LHCN-M2 (cell line): ENCODE measurements at regions not wholly inside any gene's neighbourhood (a gene's known extent, or its start where the extent isn't known, plus 50 kb on each side); places are given as distances from the start of the nearest gene placed in this dataset.
A peak's percentile ranks its signal among the peaks of the same experiment; 100 is the strongest.

Experiments used
- DNase-seq: peaks from one replicate; pipeline ENCODE4 v3.0.0-alpha.2; 2012; ENCODE audit warnings: low read depth

DNA sequence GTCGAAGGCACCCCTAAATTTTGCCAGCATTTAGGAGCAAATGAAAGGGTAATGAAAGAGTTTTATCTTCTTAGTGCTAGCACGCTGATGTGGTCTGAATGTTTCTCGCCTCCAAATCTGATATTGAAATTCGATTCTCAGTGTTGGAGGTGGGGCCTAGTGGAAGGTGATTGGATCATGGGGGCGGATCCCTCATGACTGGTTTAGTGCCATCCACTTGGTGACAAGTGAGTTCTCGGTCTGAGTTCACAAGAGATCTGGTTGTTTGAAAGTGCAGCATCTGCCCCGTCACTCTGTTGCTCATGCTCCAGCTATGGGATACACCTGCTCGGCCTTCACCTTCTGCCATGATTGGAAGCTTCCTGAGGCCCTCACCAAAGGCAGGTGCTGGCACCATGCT, 75.1 kb upstream of the ZBTB40 start:
- DNase-seq = no peak

DNA sequence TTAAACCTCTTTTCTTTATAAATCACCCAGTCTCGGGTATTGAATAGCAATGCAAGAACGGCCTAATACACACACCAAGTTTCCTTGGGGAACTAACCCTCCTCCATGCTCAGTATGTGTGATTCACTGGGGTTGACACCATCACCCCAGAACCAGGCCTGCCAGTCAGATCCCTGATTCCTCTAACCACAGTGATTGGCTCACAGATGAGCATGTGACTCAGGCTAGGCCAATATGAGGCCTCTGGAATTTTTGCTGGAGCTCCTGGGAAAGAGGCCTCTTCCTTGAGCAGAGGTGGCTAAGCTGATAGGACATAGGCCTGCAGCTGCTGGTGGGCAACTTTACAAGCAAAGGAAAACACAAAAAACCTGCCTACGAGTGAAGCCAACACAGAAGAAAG, 74.7 kb upstream of the ZBTB40 start:
- DNase-seq = no peak

DNA sequence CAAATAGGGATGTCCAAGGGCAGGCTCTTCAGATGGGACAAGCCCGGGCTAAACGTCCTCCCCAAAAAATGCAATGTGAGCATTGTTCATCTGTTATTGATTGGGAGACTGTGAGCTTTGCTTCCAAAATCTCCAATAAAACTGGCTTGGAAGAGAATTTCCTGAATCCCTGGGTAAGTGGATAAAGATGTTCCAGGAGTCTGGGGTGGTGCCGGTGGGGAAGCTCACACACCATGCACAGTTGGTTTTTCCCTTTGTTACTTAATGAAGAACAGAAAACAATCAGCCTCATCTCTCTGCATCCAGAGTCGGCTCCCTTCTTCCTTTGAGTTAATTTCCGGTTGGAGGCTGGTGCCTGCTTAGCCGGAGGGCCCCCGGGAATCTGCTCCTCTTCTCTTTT, 72.1 kb upstream of the ZBTB40 start:
- DNase-seq = no peak

DNA sequence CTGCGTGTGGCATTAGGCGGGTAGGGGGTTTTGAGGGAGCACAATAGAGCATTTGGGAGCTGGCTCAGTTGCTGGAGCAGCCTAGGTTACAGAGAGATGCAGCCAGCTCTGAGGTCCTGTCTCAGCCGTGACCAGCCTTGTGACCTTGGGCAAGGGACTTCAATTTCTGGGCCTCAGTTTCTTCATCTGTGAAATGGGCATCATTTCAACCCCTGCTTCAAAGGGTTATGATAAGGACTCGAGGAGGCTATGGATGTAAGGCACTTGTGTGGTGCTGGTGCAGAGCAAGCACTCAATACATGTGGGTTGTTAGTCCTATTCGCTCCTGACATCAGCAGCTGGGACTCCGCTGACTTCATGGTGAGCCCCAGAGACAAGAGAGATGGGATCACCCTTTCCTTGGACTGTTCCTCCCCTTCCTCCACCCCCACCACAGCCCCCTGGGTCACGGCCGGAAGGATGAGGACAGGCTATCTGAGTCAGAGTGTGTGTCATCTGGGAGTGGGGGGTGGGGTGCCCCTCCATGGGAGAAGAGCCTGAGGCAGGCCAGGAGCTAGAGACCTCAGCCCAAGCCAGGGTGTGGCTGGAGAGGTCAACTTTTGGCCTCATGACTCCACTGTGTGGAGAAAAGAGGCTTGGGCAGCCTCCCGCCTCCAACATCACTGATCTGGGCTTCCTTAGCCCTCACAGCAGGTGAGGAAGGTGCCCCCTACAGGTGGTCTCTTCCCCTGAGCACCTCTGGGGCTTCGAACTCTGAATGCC, 71.4 kb upstream of the ZBTB40 start:
- DNase-seq = no peak

DNA sequence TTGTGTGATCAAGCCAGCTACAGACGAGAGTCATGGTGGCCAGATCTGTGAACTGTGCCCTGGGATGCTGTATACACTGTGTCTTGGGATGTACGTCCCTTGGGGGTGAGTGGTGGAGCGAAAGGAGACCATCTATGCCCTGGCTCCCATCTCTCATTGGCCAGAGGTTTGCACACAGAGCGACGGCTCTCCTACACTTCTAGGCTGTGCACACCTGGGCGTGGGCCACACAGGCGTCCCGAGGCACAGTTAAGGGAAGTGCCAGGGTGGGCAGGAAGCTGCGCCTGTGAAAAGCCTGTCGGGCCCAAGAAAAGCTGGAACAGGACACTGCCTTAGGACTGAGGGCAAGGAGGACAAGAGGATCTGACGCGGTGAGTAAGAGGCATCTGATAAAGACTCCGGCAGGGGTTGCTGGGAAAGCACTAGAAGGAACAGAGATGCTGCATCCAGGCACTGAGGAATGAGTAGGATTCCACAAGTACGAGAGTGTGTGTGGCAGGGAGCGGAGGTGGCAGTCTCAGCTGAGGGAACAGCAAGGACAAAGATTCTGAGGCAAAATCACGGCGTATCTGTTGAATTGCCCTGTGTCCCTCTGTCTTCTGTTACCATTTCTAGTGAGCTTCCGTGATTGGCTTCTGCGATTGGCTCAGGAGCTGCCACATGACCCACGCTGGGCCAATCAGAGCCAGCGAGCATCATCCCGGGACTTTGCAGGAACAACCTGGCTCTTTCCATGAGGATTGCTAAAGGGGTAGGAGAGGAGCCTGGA, 67.9 kb upstream of the ZBTB40 start:
- no peak for DNase-seq

DNA sequence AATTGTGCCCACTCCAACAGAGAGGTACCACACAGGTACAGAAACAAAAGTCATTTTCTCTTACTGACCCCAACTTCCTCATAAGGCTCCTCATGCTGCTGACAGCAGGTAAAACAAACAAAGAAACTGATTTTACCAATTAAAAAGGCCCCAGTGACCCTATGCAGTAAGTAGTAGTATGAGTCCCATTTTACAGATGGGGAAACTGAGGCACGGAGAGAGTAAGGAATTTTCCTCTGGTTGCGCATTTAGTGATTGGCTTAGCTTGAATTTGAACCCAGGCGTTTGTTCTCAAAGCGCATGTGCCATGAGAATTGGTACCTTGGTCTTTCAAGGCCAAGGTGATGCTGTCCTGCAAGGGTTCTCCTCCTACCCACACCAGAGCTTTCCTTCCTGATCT, 66.1 kb upstream of the ZBTB40 start:
- DNase-seq = no peak

DNA sequence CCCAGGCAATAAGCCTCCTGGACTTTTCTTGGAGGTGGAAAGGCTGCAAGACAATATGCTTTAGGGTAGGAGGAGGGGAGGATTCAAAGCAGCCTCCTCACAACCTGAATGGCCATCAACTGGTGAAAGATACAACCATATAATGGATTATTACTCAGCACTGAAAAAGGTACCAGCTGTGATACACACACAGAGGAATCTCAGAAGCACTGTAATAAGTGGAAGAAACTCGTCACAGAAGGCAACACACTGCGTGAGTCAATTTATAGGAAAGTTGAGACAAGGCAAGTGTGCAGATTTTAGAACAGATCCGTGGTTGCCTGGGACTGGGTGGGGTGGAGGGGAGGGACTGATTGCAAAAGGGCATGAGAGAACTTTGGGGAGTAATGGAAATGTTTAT, 64.9 kb upstream of the ZBTB40 start:
- DNase-seq = no peak

DNA sequence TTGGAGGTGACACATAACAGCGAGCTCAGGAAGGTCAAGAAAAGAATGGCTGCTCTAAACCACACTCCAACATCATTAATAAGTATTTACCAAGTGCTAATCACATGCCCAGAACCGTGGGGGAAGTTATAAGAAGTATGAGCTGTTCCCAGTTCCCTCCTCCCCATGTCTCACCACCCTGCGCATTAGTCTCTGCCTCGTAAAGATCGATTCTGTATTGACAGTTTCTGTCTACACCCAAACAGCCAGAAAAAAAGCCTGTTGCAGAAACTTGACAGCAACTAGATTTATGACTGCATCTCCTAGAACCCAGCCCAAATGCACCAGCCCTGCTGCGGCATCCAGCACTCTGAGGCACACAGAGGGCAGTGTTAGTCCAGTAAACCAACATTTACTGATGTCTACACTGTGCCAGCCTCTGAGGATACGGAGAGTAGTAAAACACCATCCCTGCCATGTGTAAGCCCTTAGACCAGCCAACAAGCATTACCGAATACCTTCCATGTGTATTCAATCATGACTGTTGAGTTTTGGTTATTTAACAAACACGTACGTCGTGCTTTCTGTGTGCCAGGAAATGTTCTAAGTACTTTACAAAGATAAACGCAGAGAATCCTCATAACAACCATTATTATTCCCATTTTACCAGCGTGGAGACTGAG, 63.6 kb upstream of the ZBTB40 start:
- DNase-seq = no peak

DNA sequence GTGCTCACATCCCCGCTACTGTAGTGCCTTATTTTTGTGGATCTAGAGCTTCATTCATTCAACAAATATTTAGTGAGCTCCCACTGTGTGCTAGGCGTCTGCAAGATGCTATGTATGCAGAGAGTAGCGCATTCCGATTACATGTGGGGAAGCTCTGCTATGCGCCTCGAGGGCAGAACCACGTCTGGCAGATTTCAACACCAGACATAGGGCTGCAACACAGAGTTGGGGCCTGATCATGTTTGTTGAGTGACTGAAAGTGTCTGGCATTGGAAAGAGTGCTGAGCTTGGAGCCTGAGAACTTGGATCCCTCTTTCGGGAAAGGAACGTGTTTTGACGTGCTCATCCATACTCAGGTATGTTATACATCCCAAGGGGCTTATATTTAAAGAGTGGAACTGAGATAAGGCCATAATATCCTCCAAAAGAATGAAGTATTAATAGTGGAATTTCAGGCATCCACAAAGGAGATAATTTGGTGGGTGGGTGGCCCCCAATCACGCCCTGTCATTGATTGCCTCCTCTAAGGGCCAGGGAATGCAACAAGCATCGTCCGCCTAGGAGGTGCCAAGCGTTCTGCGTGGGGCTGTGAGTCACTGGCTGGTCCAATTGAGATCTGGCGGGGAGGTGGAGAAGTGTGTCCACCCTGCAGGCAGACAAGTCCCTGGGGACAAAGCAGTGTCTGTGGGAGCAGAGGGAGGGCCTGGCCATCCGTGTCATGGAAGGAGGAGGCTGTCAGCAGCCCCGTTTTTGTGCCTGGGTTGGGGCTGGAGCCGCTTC, 62.8 kb upstream of the ZBTB40 start:
- DNase-seq = no peak

DNA sequence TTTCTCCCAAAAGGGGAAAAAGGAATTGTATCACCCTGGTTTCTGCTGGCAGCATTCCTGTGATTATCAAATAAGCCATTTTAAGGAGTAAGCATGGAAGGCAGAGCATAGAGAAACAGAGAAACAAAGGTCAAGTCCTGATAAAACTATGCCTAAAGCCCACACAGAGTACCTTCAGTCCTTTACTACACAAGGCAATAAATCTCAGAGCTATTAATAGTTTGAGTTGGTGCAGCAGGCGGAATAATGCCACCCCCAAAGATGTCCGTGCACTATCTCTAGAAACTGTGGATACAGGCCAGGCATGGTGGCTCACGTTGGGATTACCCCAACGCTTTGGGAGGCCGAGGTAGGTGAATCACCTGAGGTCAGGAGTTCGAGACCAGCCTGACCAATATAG, 58.1 kb upstream of the ZBTB40 start:
- no peak for DNase-seq

DNA sequence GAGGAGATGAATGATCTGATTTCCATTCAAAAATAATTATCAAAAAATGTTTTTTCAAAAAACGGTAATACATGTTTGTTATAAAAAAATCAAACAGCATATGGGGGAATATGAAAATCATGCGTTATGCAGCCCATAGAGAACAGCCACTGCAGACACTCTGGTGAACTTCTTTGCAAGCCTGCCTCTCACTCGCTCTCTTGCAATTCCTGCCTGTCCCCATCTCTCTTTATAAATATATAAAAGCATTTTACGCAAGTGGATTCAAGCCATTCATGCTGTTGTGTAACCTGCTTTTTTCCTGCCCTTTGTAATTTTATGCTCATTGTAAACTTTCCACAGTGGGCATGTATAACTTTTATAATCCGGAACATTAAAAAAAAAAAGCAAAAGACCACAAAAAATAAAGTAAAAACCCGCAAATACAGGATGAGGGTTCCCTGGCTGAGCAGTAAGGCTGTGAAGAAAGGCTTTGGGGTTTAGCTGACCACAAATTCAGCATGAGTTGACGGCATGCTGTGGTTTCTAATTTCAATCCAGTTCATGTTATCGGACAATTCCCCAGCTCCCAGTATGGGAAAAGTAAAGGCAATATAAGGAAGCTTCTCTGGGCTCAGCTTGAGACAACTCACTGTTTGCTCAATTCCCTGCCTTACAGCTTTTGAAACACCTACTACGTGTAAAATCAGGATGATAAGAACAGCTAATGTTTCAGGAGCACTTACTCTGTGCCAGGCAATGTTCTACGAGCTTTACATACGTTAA, 52.8 kb upstream of the ZBTB40 start:
- DNase-seq = peak; percentile 43

DNA sequence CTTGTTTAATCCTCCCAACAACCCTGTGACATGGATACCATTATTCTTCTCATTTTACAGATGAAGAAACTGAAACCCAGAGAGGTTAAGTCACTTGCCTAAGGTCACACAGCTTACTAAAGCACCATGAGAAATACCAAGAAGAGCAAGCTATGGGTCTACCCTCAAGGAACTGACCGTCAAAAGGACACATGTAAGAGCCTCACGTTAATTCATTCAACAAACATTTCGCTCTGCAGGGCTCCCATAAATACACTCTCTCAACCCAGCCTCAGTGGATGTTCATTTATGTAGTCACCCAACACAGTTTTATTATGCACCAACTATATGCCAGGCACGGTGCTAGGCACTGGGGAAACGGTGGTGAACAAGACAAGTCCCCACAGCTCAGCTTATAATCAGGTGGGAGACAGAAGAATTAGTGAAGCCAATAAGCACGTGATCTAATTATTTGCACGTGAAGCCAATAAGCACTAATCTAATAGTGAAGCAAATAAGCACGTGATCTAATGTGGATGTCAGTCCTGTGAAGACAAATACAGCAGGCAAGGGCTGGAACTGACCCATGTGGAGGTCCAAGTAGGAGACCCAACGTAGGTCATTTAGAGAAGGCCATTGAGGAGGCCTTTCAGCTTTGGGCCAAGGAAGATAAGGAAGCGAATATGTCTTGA, 52.1 kb upstream of the ZBTB40 start:
- no peak for DNase-seq
